AG04449 (cell line): ENCODE measurements at regions not wholly inside any gene's neighbourhood (a gene's known extent, or its start where the extent isn't known, plus 50 kb on each side); places are given as distances from the start of the nearest gene placed in this dataset.
"Not testable (repeated sequence)": the region's sequence is repeated elsewhere in the genome, so short reads cannot be mapped to it uniquely, and the experiment has no call there.

Experiments
- CTCF ChIA-PET: fragments of 350-600 bp; formaldehyde crosslinking; extraction: SDS; loops from one replicate; lab custom pipeline; 2021; ENCODE audit warnings: antibody characterized with exemption; lab: Yijun Ruan, JAX
- POLR2A ChIA-PET: fragments of 400-600, 350-600 bp; formaldehyde crosslinking; extraction: SDS; loops from one replicate; lab custom pipeline; 2020; ENCODE audit warnings: antibody characterized with exemption, inconsistent platforms; lab: Yijun Ruan, JAX
- DNase-seq: peaks from one replicate; pipeline ENCODE4 v3.0.0-alpha.2; 2010; ENCODE audit warnings: low read depth, low spot score
- H3K4me3 ChIP-seq: 2 replicates; pipeline ENCODE4 v1.5.1; 2011; ENCODE audit warnings: low read depth, mild to moderate bottlenecking, control low read depth, low read length
- TF ChIP-seq, protein P1 (sequence below): IDR thresholded peaks from one replicate; pipeline ENCODE4 v1.5.1; 2011; ENCODE audit warnings: mild to moderate bottlenecking, moderate library complexity, low read length, control low read depth, inconsistent platforms; ENCODE audit not compliant: insufficient read depth; ENCODE audit errors: missing control alignments

DNA sequence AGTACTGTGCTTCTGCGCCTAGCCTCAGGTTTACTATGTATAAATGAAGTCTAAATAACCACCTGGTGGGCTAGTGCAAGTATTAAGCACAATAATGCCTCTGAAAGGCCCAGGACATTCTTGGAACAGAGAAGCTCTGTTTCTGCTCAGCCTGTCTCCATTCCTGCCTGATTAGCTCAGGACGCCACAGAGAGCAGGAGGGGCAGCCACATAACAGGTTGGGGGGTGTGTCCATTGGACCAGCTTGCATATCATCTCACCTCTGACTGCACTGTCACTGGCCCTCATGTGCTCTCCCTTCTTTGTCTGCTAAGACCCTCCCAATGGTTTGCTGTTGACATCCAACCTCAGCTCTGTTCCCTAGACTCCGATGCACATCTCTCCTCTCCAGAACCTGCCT lies 52.8 kb upstream of the IKZF1 start:
- H3K4me3 ChIP-seq = no peak overlapping the region
- CTCF ChIA-PET = no interaction called here
- no peak for DNase-seq

GRCh38 chr7:50246551-50246950 lies 58.0 kb upstream of the IKZF1 start:
- ChIA-PET POLR2A (no interaction called here), CTCF (no interaction called here)
- TF ChIP-seq, protein P1, sequence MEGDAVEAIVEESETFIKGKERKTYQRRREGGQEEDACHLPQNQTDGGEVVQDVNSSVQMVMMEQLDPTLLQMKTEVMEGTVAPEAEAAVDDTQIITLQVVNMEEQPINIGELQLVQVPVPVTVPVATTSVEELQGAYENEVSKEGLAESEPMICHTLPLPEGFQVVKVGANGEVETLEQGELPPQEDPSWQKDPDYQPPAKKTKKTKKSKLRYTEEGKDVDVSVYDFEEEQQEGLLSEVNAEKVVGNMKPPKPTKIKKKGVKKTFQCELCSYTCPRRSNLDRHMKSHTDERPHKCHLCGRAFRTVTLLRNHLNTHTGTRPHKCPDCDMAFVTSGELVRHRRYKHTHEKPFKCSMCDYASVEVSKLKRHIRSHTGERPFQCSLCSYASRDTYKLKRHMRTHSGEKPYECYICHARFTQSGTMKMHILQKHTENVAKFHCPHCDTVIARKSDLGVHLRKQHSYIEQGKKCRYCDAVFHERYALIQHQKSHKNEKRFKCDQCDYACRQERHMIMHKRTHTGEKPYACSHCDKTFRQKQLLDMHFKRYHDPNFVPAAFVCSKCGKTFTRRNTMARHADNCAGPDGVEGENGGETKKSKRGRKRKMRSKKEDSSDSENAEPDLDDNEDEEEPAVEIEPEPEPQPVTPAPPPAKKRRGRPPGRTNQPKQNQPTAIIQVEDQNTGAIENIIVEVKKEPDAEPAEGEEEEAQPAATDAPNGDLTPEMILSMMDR = no peak
- H3K4me3 ChIP-seq = no peak overlapping the region
- DNase-seq = no peak

More for the DNA sequence above, 52.8 kb upstream of the IKZF1 start:
- TF ChIP-seq, protein P1 = no peak
- POLR2A ChIA-PET = no interaction called here

- H3K4me3 ChIP-seq, CTCF ChIA-PET, DNase-seq, POLR2A ChIA-PET: not testable (repeated sequence)
These were observed 62.4 kb upstream of the IKZF1 start for GRCh38 chr7:50242111-50242510.

- H3K4me3 ChIP-seq, POLR2A ChIA-PET, DNase-seq, CTCF ChIA-PET: not testable (repeated sequence)
These were observed 63.8 kb upstream of the IKZF1 start for GRCh38 chr7:50240699-50241098.

DNA sequence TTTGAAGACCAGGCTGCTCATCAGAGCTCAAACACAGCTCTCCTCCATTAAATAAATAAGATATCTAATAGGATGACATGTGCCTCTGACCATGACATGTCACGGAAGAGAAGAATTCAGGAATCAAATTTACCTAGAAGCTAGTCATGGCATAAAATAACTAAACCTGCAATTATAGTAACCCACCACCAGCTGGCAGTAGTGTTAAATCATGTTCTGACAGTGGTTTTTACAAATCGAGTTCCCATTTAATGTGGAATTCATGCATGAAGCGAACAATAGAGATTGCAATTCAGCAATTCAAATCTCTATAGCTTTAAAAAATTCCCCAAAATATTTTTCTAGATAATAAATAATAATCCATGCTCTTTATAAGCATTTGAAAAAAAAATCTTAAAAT lies 74.6 kb upstream of the IKZF1 start:
- CTCF ChIA-PET = no interaction called here
- TF ChIP-seq, protein P1 = no peak
- no peak overlapping the region for H3K4me3 ChIP-seq
- POLR2A ChIA-PET = no interaction called here
- DNase-seq = no peak

DNA sequence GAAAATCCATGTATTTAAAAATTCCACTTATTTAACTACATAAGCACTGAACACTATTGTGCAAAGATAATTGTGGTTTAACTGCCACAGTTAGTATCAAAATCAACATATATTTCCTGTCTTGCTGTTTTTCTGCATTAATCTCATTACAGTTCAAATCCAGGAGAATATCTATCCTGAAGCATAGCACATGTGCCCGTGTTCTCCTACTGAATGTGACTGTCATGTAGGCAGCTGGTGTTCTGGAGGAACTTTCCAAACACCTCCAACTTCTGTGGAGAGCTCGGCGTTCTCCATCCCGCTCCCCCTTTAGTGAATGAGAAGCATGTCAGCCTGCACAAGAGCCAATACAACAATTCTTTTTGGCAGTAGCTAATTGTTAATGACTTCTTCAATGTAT lies 76.4 kb upstream of the IKZF1 start:
- TF ChIP-seq, protein P1 = no peak
- no peak for DNase-seq
- ChIA-PET POLR2A (no interaction called here), CTCF (no interaction called here)
- no peak overlapping the region for H3K4me3 ChIP-seq

GRCh38 chr7:50227726-50228125 lies 76.8 kb upstream of the IKZF1 start:
- DNase-seq = no peak
- ChIA-PET POLR2A (no interaction called here), CTCF (no interaction called here)
- no peak overlapping the region for H3K4me3 ChIP-seq
- TF ChIP-seq, protein P1 = no peak
